MM.1S (cell line): ENCODE measurements at regions not wholly inside any gene's neighbourhood (a gene's known extent, or its start where the extent isn't known, plus 50 kb on each side); places are given as distances from the start of the nearest gene placed in this dataset.

ENCODE experiments used
- CTCF ChIP-seq: fragments of 300-600 bp; sonication (generic); IDR thresholded peaks from 2 replicates; pipeline ENCODE4 v1.5.1; 2016; ENCODE audit warnings: antibody characterized with exemption, low read length, mixed read lengths
- EZH2 ChIP-seq: fragments of 300-600 bp; sonication (generic); optimal IDR thresholded peaks from 2 replicates; pipeline ENCODE3; 2017; ENCODE audit warnings: low read depth, mild to moderate bottlenecking, antibody characterized with exemption, low read length, mixed read lengths

GRCh38 chr4:1503583-1504471, 97.6 kb upstream of the NKX1-1 start:
- TF ChIP-seq CTCF, result no peak
- TF ChIP-seq EZH2, result no peak
